Astrocyte of the cerebellum (primary cell): ENCODE measurements at regions not wholly inside any gene's neighbourhood (a gene's known extent, or its start where the extent isn't known, plus 50 kb on each side); places are given as distances from the start of the nearest gene placed in this dataset.
A peak's percentile ranks its signal among the peaks of the same experiment; 100 is the strongest.

Experiments
- DNase-seq: peaks from one replicate; pipeline ENCODE4 v3.0.0-alpha.2; 2011; ENCODE audit warnings: low read depth
- H3K4me3 ChIP-seq: 2 replicates; pipeline ENCODE4 v1.5.1; 2011; ENCODE audit warnings: mild to moderate bottlenecking, low read depth, low read length, moderate library complexity
- CTCF ChIP-seq: IDR thresholded peaks from 2 replicates; pipeline ENCODE4 v1.5.1; 2012; ENCODE audit warnings: low read length, low read depth, moderate library complexity, mild to moderate bottlenecking; ENCODE audit errors: missing control alignments
- in situ Hi-C: cut with HindIII; loops from 2 replicates; pipeline ENCODE4 v1.10.0; 2017; ENCODE audit warnings: low sequenced_read_pairs

DNA sequence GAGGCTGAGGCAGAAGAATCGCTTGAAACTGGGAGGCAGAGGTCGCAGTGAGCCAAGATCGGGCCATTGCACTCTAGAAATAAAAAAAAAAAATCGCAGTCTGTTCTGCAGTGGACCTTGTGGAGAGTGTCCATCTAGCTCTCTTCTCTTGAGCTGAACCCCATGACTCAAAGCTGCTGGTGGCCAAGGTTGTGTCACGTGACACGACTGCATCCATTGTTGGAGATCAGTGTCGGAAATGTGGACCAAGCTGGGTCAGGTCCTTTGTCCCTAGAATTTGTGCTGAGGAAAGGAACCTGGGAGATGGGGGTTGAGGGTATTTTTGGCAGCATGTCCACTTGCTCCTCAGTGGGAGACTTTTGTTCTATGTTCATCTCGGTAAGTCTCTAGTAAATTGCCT is 564.8 kb upstream of the CDH4 start:
- TF ChIP-seq CTCF: no peak
- H3K4me3 ChIP-seq: no peak overlapping the region
- DNase-seq: no peak
- in situ Hi-C loops: no loop called here

- no peak overlapping the region for H3K4me3 ChIP-seq
- no peak for DNase-seq
- in situ Hi-C loops: no loop called here
- no peak for TF ChIP-seq CTCF
Observed at GRCh38 chr20:60690771-60691170, 561.3 kb upstream of the CDH4 start.

- DNase-seq: no peak
- H3K4me3 ChIP-seq: no peak overlapping the region
- in situ Hi-C loops: no loop called here
- TF ChIP-seq CTCF: no peak
Observed at GRCh38 chr20:60691966-60692615, 560.0 kb upstream of the CDH4 start.

DNA sequence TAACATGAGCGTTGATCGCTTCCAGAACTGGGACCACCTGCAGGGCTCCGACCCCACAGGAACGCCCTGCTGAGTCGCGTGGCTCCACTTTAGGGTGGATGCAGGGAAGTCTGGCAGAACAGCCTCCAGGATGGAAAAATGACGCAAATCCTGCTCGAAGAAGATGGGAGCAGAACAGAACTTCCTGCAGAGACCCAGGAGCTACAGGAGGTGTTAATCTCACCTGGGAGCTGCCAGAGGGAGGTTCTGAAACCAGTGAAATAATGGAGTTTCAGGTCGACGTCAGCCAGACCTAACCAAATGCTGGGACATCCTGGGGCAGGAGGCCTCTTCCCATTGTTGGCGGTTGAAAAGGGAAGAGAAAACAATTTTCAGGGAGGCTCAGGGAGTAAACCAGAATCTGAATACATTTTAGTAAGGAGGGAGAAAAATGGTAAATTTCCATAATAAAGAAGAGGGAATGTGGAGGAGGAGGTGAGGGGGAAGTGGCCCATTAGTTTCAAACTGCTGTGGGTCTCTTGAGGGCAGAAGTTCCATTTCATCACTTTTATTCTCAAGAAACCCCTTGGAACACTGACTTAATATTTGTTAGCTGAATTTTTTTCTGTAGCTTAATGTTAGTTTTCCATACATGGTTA is 558.4 kb upstream of the CDH4 start:
- DNase-seq: no peak
- H3K4me3 ChIP-seq: no peak overlapping the region
- in situ Hi-C loops: no loop called here
- no peak for TF ChIP-seq CTCF

GRCh38 chr20:60694763-60695162 is 557.3 kb upstream of the CDH4 start:
- in situ Hi-C loops: no loop called here
- H3K4me3 ChIP-seq: no peak overlapping the region
- DNase-seq: peak; percentile 4
- no peak for TF ChIP-seq CTCF

DNA sequence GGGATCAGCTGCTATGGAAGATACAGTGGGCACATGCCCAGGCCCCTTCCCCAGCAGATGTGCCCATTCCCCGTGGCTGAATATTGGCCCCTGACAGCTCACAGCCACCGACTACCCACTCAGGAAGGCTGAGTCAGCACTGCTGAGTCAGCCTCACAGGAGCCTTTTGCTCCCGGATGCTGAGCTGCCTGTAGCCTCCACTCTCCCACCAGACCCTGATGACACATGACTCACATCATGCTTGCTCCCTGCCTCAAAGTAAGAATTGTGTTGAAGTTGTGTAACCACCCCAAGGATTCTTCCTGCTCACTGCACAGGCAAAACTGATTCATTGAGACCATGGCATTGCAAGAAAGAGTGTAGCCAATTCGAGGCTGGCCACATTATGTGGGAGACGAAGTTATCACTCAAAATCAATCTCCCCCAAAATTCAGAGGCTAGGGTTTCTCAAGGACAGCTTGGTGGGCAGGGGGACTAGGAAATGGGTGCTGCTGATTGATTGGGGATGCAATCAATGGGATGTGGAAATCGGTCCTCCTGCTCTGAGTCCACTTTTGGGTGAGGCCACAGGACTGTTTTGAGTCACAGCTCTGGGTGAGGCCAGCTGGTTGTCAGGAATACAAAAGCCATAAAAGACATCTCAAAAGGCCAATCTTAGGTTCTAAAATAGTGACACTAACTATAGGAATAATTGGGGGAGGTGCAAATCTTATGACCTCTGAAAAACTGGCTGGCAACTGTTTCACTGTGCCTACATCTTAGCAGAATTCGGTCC is 556.6 kb upstream of the CDH4 start:
- DNase-seq: peak; percentile 42
- H3K4me3 ChIP-seq: no peak overlapping the region
- no peak for TF ChIP-seq CTCF
- in situ Hi-C loops: no loop called here
